Mucosa of descending colon (tissue), 3 donors: ENCODE measurements at regions not wholly inside any gene's neighbourhood (a gene's known extent, or its start where the extent isn't known, plus 50 kb on each side); places are given as distances from the start of the nearest gene placed in this dataset.

Source experiments
- ATAC-seq: fragments of 200-7000 bp; cut with Tn5 transposase; one replicate; pipeline ENCODE4 v1.9.1; 2020; ENCODE audit warnings: mild to moderate bottlenecking, moderate library complexity
- DNase-seq, 3 donors: peaks; one replicate each; pipeline ENCODE4 v3.0.0-alpha.2; 2020
- H3K36me3 ChIP-seq: fragments of 200-600 bp; one replicate; pipeline ENCODE4 v1.8.0; 2021; ENCODE audit warnings: low read depth, mild to moderate bottlenecking
- H3K4me1 ChIP-seq: fragments of 200-600 bp; one replicate; pipeline ENCODE4 v1.8.0; 2021; ENCODE audit warnings: low read depth, mild to moderate bottlenecking
- H3K4me3 ChIP-seq: fragments of 200-600 bp; one replicate; pipeline ENCODE4 v1.8.0; 2021; ENCODE audit warnings: mild to moderate bottlenecking
- H3K9me3 ChIP-seq: fragments of 200-600 bp; one replicate; pipeline ENCODE4 v1.8.0; 2021; ENCODE audit warnings: mild to moderate bottlenecking
- CTCF ChIP-seq: fragments of 200-600 bp; IDR thresholded peaks from one replicate; pipeline ENCODE4 v1.8.0; 2022; ENCODE audit warnings: antibody characterized with exemption, mild to moderate bottlenecking
- intact Hi-C, 2 donors: fragments of 100-400 bp; cut with DNase I in 1 of 2; cut with micrococcal nuclease in 1 of 2; formaldehyde crosslinking; loops; one replicate each; pipeline versions ENCODE4 v1.11.0 to v1.11.1; 2022; cut with DNase I, micrococcal nuclease
- donor health status: DM: no; HTN: no; CAD: no; lungs with moderate emphysema.
- donor health status: DM: no; HTN: no; CAD: no.
- donor health status: DM: no; HTN: yes; CAD: no.

- ATAC-seq (no peak), DNase-seq (no peak)
- Histone ChIP-seq H3K36me3 (no peaks in the 10 kb centered on the region), H3K4me1 (no peaks in the 10 kb centered on the region), H3K4me3 (no peak overlapping the region), H3K9me3 (peaks cover 32% of the 10 kb centered on the region)
- no peak for TF ChIP-seq CTCF
- intact Hi-C loops, result no loop called here
Observed at GRCh38 chr3:82671466-82671865, 910.0 kb upstream of the GBE1 start.

- Histone ChIP-seq H3K4me1 (no peaks in the 10 kb centered on the region), H3K36me3 (no peaks in the 10 kb centered on the region), H3K9me3 (peaks cover 12% of the 10 kb centered on the region), H3K4me3 (no peak overlapping the region)
- intact Hi-C loops, result no loop called here
- no peak for TF ChIP-seq CTCF
- ATAC-seq, result no peak
- no peak for DNase-seq
Observed at GRCh38 chr3:82654708-82655107, 893.3 kb upstream of the GBE1 start.

GRCh38 chr3:82643948-82644347 is 882.5 kb upstream of the GBE1 start:
- ATAC-seq (no peak), DNase-seq (no peak)
- intact Hi-C loops, result no loop called here
- Histone ChIP-seq H3K4me1 (no peaks in the 10 kb centered on the region), H3K9me3 (peaks cover 43% of the 10 kb centered on the region), H3K4me3 (no peak overlapping the region), H3K36me3 (no peaks in the 10 kb centered on the region)
- no peak for TF ChIP-seq CTCF

GRCh38 chr3:82641701-82642100 is 880.3 kb upstream of the GBE1 start:
- DNase-seq (no peak), ATAC-seq (no peak)
- Histone ChIP-seq H3K36me3 (no peaks in the 10 kb centered on the region), H3K4me3 (no peak overlapping the region), H3K9me3 (peaks cover 36% of the 10 kb centered on the region), H3K4me1 (no peaks in the 10 kb centered on the region)
- TF ChIP-seq CTCF, result no peak
- intact Hi-C loops, result no loop called here

GRCh38 chr3:82640254-82640653 is 878.8 kb upstream of the GBE1 start:
- no peak overlapping the region for H3K4me3 ChIP-seq
- no peaks in the 10 kb centered on the region for H3K4me1 ChIP-seq
- intact Hi-C loops, result no loop called here
- DNase-seq (no peak), ATAC-seq (no peak)
- TF ChIP-seq CTCF, result no peak
- peaks cover 30% of the 10 kb centered on the region for H3K9me3 ChIP-seq
- no peaks in the 10 kb centered on the region for H3K36me3 ChIP-seq

GRCh38 chr3:82637574-82637973 is 876.1 kb upstream of the GBE1 start:
- Histone ChIP-seq H3K4me3 (no peak overlapping the region), H3K36me3 (no peaks in the 10 kb centered on the region), H3K4me1 (no peaks in the 10 kb centered on the region), H3K9me3 (peaks cover 17% of the 10 kb centered on the region)
- no peak for ATAC-seq
- no peak for TF ChIP-seq CTCF
- DNase-seq, result no peak
- intact Hi-C loops, result no loop called here
